ENCODE measurements at regions not wholly inside any gene's neighbourhood (a gene's known extent, or its start where the extent isn't known, plus 50 kb on each side); places are given as distances from the start of the nearest gene placed in this dataset.

- ATAC-seq (peak; percentile 81 to 91), DNase-seq (peak in 8 of 10 donors; percentile 46 to 90 (median 76))
- H3K4me1 Mint-ChIP-seq: peaks cover 51 to 86% (median 78%) of the 10 kb centered on the region in 4 donors
- POLR2A ChIA-PET: interaction anchor here (1.0 to 4.4 kb wide), 16 partner anchors 9 to 1232 kb away, joined by 3 to 42 read pairs (median 6); partner anchors contain the start of gene ID2
- H3K27ac Mint-ChIP-seq: peak overlapping the region; percentile 96 to 99 (median 98)
- no peaks in the 10 kb centered on the region for H3K9me3 Mint-ChIP-seq
- peaks cover 0 to 5% (median 0%) of the 10 kb centered on the region in 3 donors for H3K36me3 Mint-ChIP-seq
- H3K27me3 Mint-ChIP-seq: no peaks in the 10 kb centered on the region
- H3K4me3 Mint-ChIP-seq: peak overlapping the region; percentile 46 to 84 (median 78)
These were observed 533.1 kb downstream of the RNF144A start for GRCh38 chr2:7450188-7450832.

GRCh38 chr2:7450833-7451190 is 533.6 kb downstream of the RNF144A start:
- Mint-ChIP-seq H3K4me3 (peak overlapping the region in 9 of 10 donors; percentile 60 to 84 (median 79)), H3K27ac (peak overlapping the region; percentile 96 to 99 (median 98)), H3K9me3 (no peaks in the 10 kb centered on the region), H3K36me3 (peaks cover 0 to 5% (median 0%) of the 10 kb centered on the region in 3 donors), H3K4me1 (peaks cover 47 to 83% (median 74%) of the 10 kb centered on the region in 4 donors), H3K27me3 (no peaks in the 10 kb centered on the region)
- DNase-seq: peak in 3 of 10 donors; percentile 36 to 67 (median 64)
- POLR2A ChIA-PET: interaction anchor here (1.0 to 4.4 kb wide), 18 partner anchors 9 to 1232 kb away, joined by 3 to 42 read pairs (median 6); partner anchors contain the start of gene ID2
- ATAC-seq: peak; percentile 48 to 70

- peak overlapping the region; percentile 1 to 83 (median 76) for H3K4me3 Mint-ChIP-seq
- H3K27ac Mint-ChIP-seq: peak overlapping the region; percentile 96 to 99 (median 98)
- H3K27me3 Mint-ChIP-seq: no peaks in the 10 kb centered on the region
- DNase-seq (peak in 3 of 10 donors; percentile 12 to 39 (median 38)), ATAC-seq (peak in 1 of 2 donors; percentile 41)
- H3K4me1 Mint-ChIP-seq: peaks cover 47 to 80% (median 74%) of the 10 kb centered on the region in 4 donors
- POLR2A ChIA-PET: interaction anchor here (0.6 to 3.7 kb wide), 19 partner anchors 9 to 1230 kb away, joined by 3 to 24 read pairs (median 6); partner anchors contain the start of gene ID2
- H3K36me3 Mint-ChIP-seq: peaks cover 0 to 5% (median 0%) of the 10 kb centered on the region in 3 donors
- no peaks in the 10 kb centered on the region for H3K9me3 Mint-ChIP-seq
These were observed 535.1 kb downstream of the RNF144A start for GRCh38 chr2:7452110-7452876.

GRCh38 chr2:7454592-7454991 is 537.4 kb downstream of the RNF144A start:
- Mint-ChIP-seq H3K27me3 (no peaks in the 10 kb centered on the region), H3K4me1 (peaks cover 35 to 71% (median 62%) of the 10 kb centered on the region in 4 donors), H3K27ac (peak overlapping the region; percentile 96 to 99 (median 98)), H3K9me3 (no peaks in the 10 kb centered on the region), H3K4me3 (peak overlapping the region in 6 of 10 donors; percentile 36 to 83 (median 64)), H3K36me3 (no peaks in the 10 kb centered on the region)
- POLR2A ChIA-PET: interaction anchor here (0.6 to 1.7 kb wide), 7 partner anchors 12 to 1228 kb away, joined by 4 to 8 read pairs (median 5); partner anchors contain the start of gene ID2
- DNase-seq: no peak
- no peak for ATAC-seq

- H3K27me3 Mint-ChIP-seq: no peaks in the 10 kb centered on the region
- peaks cover 0 to 3% (median 0%) of the 10 kb centered on the region in 3 donors for H3K36me3 Mint-ChIP-seq
- peak overlapping the region in 6 of 10 donors; percentile 16 to 61 (median 48) for H3K27ac Mint-ChIP-seq
- POLR2A ChIA-PET: interaction anchor here (0.7 to 1.4 kb wide), 2 partner anchors 12 to 143 kb away, joined by 3 read pairs; no protein-coding TSS in a partner anchor
- ATAC-seq (no peak), DNase-seq (no peak)
- peaks cover 0 to 2% (median 0%) of the 10 kb centered on the region in 9 donors for H3K9me3 Mint-ChIP-seq
- no peak overlapping the region for H3K4me3 Mint-ChIP-seq
- H3K4me1 Mint-ChIP-seq: peaks cover 22 to 55% (median 43%) of the 10 kb centered on the region in 4 donors
These were observed 539.5 kb downstream of the RNF144A start for GRCh38 chr2:7456762-7457161.

- Mint-ChIP-seq H3K27ac (peak overlapping the region in 2 of 10 donors; percentile 8 to 69), H3K36me3 (peaks cover 0 to 3% (median 0%) of the 10 kb centered on the region in 3 donors), H3K27me3 (no peaks in the 10 kb centered on the region), H3K4me3 (no peak overlapping the region), H3K9me3 (peaks cover 0 to 4% (median 0%) of the 10 kb centered on the region in 9 donors), H3K4me1 (peaks cover 13 to 43% (median 30%) of the 10 kb centered on the region in 4 donors)
- DNase-seq (no peak), ATAC-seq (no peak)
- POLR2A ChIA-PET: interaction anchor here (0.7 kb wide), 1 partner anchor 189 kb away, joined by 3 read pairs; no protein-coding TSS in a partner anchor
These were observed 540.9 kb downstream of the RNF144A start for GRCh38 chr2:7458066-7458465.

- DNase-seq (peak in 8 of 10 donors; percentile 35 to 85 (median 74)), ATAC-seq (peak; percentile 94 to 98)
- peaks cover 0 to 9% (median 0%) of the 10 kb centered on the region in 9 donors for H3K9me3 Mint-ChIP-seq
- peak overlapping the region; percentile 70 to 96 (median 92) for H3K27ac Mint-ChIP-seq
- peak overlapping the region in 9 of 10 donors; percentile 11 to 63 (median 47) for H3K4me3 Mint-ChIP-seq
- H3K36me3 Mint-ChIP-seq: no peaks in the 10 kb centered on the region
- H3K4me1 Mint-ChIP-seq: peaks cover 17 to 47% (median 44%) of the 10 kb centered on the region in 4 donors
- H3K27me3 Mint-ChIP-seq: no peaks in the 10 kb centered on the region
- POLR2A ChIA-PET: interaction anchor here (0.6 to 2.5 kb wide), 7 partner anchors 10 to 100 kb away, joined by 3 to 12 read pairs (median 7); no protein-coding TSS in a partner anchor
These were observed 550.7 kb downstream of the RNF144A start for GRCh38 chr2:7467782-7468447.

GRCh38 chr2:7468448-7468828 is 551.2 kb downstream of the RNF144A start:
- peak; percentile 45 to 61 for ATAC-seq

GRCh38 chr2:7468955-7469354 is 551.7 kb downstream of the RNF144A start:
- no peaks in the 10 kb centered on the region for H3K27me3 Mint-ChIP-seq
- H3K4me3 Mint-ChIP-seq: peak overlapping the region in 5 of 10 donors; percentile 21 to 53 (median 28)
- no peaks in the 10 kb centered on the region for H3K36me3 Mint-ChIP-seq
- peaks cover 15 to 51% (median 48%) of the 10 kb centered on the region in 4 donors for H3K4me1 Mint-ChIP-seq
- ATAC-seq (no peak), DNase-seq (no peak)
- peaks cover 0 to 9% (median 0%) of the 10 kb centered on the region in 9 donors for H3K9me3 Mint-ChIP-seq
- POLR2A ChIA-PET: interaction anchor here (0.8 to 2.5 kb wide), 6 partner anchors 9 to 38 kb away, joined by 3 to 12 read pairs (median 7); no protein-coding TSS in a partner anchor
- H3K27ac Mint-ChIP-seq: peak overlapping the region in 9 of 10 donors; percentile 71 to 96 (median 87)

More at GRCh38 chr2:7468448-7468828, 551.2 kb downstream of the RNF144A start:
- peaks cover 17 to 51% (median 48%) of the 10 kb centered on the region in 4 donors for H3K4me1 Mint-ChIP-seq
- DNase-seq: no peak
- H3K36me3 Mint-ChIP-seq: no peaks in the 10 kb centered on the region
- H3K27ac Mint-ChIP-seq: peak overlapping the region in 9 of 10 donors; percentile 44 to 96 (median 92)
- no peaks in the 10 kb centered on the region for H3K27me3 Mint-ChIP-seq
- POLR2A ChIA-PET: interaction anchor here (0.8 to 2.5 kb wide), 8 partner anchors 9 to 99 kb away, joined by 3 to 12 read pairs (median 5); no protein-coding TSS in a partner anchor
- H3K9me3 Mint-ChIP-seq: peaks cover 0 to 9% (median 0%) of the 10 kb centered on the region in 9 donors
- H3K4me3 Mint-ChIP-seq: peak overlapping the region in 5 of 10 donors; percentile 19 to 63 (median 35)

- H3K9me3 Mint-ChIP-seq: no peaks in the 10 kb centered on the region
- H3K36me3 Mint-ChIP-seq: peaks cover 0 to 3% (median 0%) of the 10 kb centered on the region in 3 donors
- H3K4me1 Mint-ChIP-seq: peaks cover 15 to 58% (median 51%) of the 10 kb centered on the region in 4 donors
- POLR2A ChIA-PET: no interaction called here
- no peaks in the 10 kb centered on the region for H3K27me3 Mint-ChIP-seq
- H3K4me3 Mint-ChIP-seq: no peak overlapping the region
- H3K27ac Mint-ChIP-seq: peak overlapping the region in 6 of 10 donors; percentile 44 to 63 (median 50)
- DNase-seq: no peak
- ATAC-seq: no peak
These were observed 554.0 kb downstream of the RNF144A start for GRCh38 chr2:7471185-7471584.

GRCh38 chr2:7472465-7472864 is 555.3 kb downstream of the RNF144A start:
- H3K4me1 Mint-ChIP-seq: peaks cover 16 to 60% (median 50%) of the 10 kb centered on the region in 4 donors
- no peak for ATAC-seq
- POLR2A ChIA-PET: no interaction called here
- peaks cover 0 to 3% (median 0%) of the 10 kb centered on the region in 3 donors for H3K36me3 Mint-ChIP-seq
- DNase-seq: no peak
- H3K27me3 Mint-ChIP-seq: no peaks in the 10 kb centered on the region
- no peaks in the 10 kb centered on the region for H3K9me3 Mint-ChIP-seq
- no peak overlapping the region for H3K27ac Mint-ChIP-seq
- no peak overlapping the region for H3K4me3 Mint-ChIP-seq
